AG09309 (cell line): ENCODE measurements at regions not wholly inside any gene's neighbourhood (a gene's known extent, or its start where the extent isn't known, plus 50 kb on each side); places are given as distances from the start of the nearest gene placed in this dataset.

Experiments used
- DNase-seq: peaks from one replicate; pipeline ENCODE4 v3.0.0-alpha.2; 2010; ENCODE audit warnings: low read depth
- H3K4me3 ChIP-seq: 2 replicates; pipeline ENCODE4 v1.5.1; 2011; ENCODE audit warnings: mild to moderate bottlenecking, low read depth, low read length, moderate library complexity; ENCODE audit not compliant: control insufficient read depth
- CTCF ChIP-seq: IDR thresholded peaks from 2 replicates; pipeline ENCODE4 v1.5.1; 2011; ENCODE audit warnings: mild to moderate bottlenecking, low read depth, low read length, inconsistent platforms; ENCODE audit not compliant: insufficient read depth, control insufficient read depth; ENCODE audit errors: missing control alignments

GRCh38 chr10:10333622-10334021 lies 684.0 kb upstream of the CELF2 start:
- no peak for DNase-seq
- H3K4me3 ChIP-seq, result no peak overlapping the region
- no peak for TF ChIP-seq CTCF

- DNase-seq, result no peak
- no peak for TF ChIP-seq CTCF
- no peak overlapping the region for H3K4me3 ChIP-seq
Measured at GRCh38 chr10:10338339-10338738, 679.3 kb upstream of the CELF2 start.

GRCh38 chr10:10346390-10347150 lies 671.1 kb upstream of the CELF2 start:
- no peak overlapping the region for H3K4me3 ChIP-seq
- no peak for DNase-seq
- TF ChIP-seq CTCF, result no peak

- no peak for TF ChIP-seq CTCF
- no peak for DNase-seq
- H3K4me3 ChIP-seq, result no peak overlapping the region
Measured at GRCh38 chr10:10350050-10350449, 667.6 kb upstream of the CELF2 start.

GRCh38 chr10:10351451-10351850 lies 666.2 kb upstream of the CELF2 start:
- TF ChIP-seq CTCF, result no peak
- DNase-seq, result no peak
- H3K4me3 ChIP-seq, result no peak overlapping the region

- TF ChIP-seq CTCF, result no peak
- DNase-seq, result no peak
- no peak overlapping the region for H3K4me3 ChIP-seq
Measured at GRCh38 chr10:10353326-10353868, 664.3 kb upstream of the CELF2 start.
